Liver (tissue), 8 donors: ENCODE measurements at regions not wholly inside any gene's neighbourhood (a gene's known extent, or its start where the extent isn't known, plus 50 kb on each side); places are given as distances from the start of the nearest gene placed in this dataset.
A peak's percentile ranks its signal among the peaks of the same experiment; 100 is the strongest.

Source experiments
- DNase-seq: peaks from one replicate; pipeline ENCODE4 v3.0.0-alpha.2; 2017; ENCODE audit warnings: low spot score
- H3K27ac ChIP-seq, 2 donors: one replicate each; pipeline ENCODE4 v1.7.0; 2013; ENCODE audit warnings: inconsistent platforms in 2 of 2, low read length in 2 of 2, control low read depth in 1 of 2, low read depth in 1 of 2, mild to moderate bottlenecking in 1 of 2
- H3K27me3 ChIP-seq, 4 donors: one replicate each; pipeline versions ENCODE4 v1.6.1 to v1.7.0; 2013; ENCODE audit warnings: low read length in 3 of 4, inconsistent platforms in 1 of 4, mild to moderate bottlenecking in 1 of 4, moderate library complexity in 1 of 4; ENCODE audit not compliant: control insufficient read depth in 4 of 4, insufficient read depth in 4 of 4
- H3K36me3 ChIP-seq, 4 donors: one replicate each; pipeline versions ENCODE4 v1.6.1 to v1.7.0; 2013; ENCODE audit warnings: low read length in 3 of 4, mild to moderate bottlenecking in 3 of 4, low read depth in 1 of 4, moderate library complexity in 1 of 4; ENCODE audit not compliant: control insufficient read depth in 4 of 4, insufficient read depth in 3 of 4
- H3K4me1 ChIP-seq, 4 donors: one replicate each; pipeline versions ENCODE4 v1.6.1 to v1.7.0; 2013; ENCODE audit warnings: low read length in 3 of 4, mild to moderate bottlenecking in 3 of 4, moderate library complexity in 1 of 4; ENCODE audit not compliant: control insufficient read depth in 4 of 4, insufficient read depth in 4 of 4
- H3K4me3 ChIP-seq, 3 donors: one replicate each; pipeline versions ENCODE4 v1.6.1 to v1.7.0; 2013; ENCODE audit warnings: low read length in 3 of 3, control low read depth in 1 of 3, low read depth in 1 of 3, mild to moderate bottlenecking in 1 of 3
- H3K9ac ChIP-seq, 2 donors: one replicate each; pipeline ENCODE4 v1.7.0; 2013; ENCODE audit warnings: low read length in 2 of 2, mild to moderate bottlenecking in 2 of 2, moderate library complexity in 2 of 2, control low read depth in 1 of 2, low read depth in 1 of 2
- H3K9me3 ChIP-seq, 4 donors: one replicate each; pipeline versions ENCODE4 v1.6.1 to v1.7.0; 2013; ENCODE audit warnings: low read length in 3 of 4; ENCODE audit not compliant: control insufficient read depth in 4 of 4
- ATF3 ChIP-seq: IDR thresholded peaks from 2 replicates; pipeline ENCODE4 v1.6.1; 2016; ENCODE audit warnings: antibody characterized with exemption
- CTCF ChIP-seq: fragments of 150-350 bp; IDR thresholded peaks from 2 replicates; pipeline ENCODE4 v1.5.1; 2017; ENCODE audit warnings: improper control_type of control experiment, low read depth, low read length; ENCODE audit not compliant: missing input control
- EGR1 ChIP-seq, 2 donors: IDR thresholded peaks; 2 replicates each; pipeline ENCODE4 v1.6.1; 2016 to 2018; ENCODE audit warnings: antibody characterized with exemption in 2 of 2, low read depth in 2 of 2
- FOXA1 ChIP-seq: IDR thresholded peaks from 2 replicates; pipeline ENCODE4 v1.6.1; 2016; ENCODE audit warnings: antibody characterized with exemption
- FOXA2 ChIP-seq: IDR thresholded peaks from 2 replicates; pipeline ENCODE4 v1.6.1; 2016; ENCODE audit warnings: antibody characterized with exemption
- GABPA ChIP-seq, 2 donors: IDR thresholded peaks in 1 of 2; conservative IDR thresholded peaks in 1 of 2; 2 replicates each; pipeline ENCODE4 v1.6.1; 2016; ENCODE audit warnings: antibody characterized with exemption in 2 of 2, mild to moderate bottlenecking in 1 of 2, moderate library complexity in 1 of 2
- HNF4A ChIP-seq, 2 donors: conservative IDR thresholded peaks; 2 replicates each; pipeline ENCODE4 v1.6.1; 2016; ENCODE audit warnings: antibody characterized with exemption in 2 of 2, mild to moderate bottlenecking in 2 of 2
- HNF4G ChIP-seq: IDR thresholded peaks from 2 replicates; pipeline ENCODE4 v1.6.1; 2016; ENCODE audit warnings: antibody characterized with exemption
- JUND ChIP-seq, 2 donors: IDR thresholded peaks; 2 replicates each; pipeline ENCODE4 v1.6.1; 2016; ENCODE audit warnings: antibody characterized with exemption in 2 of 2
- MAX ChIP-seq: IDR thresholded peaks from 2 replicates; pipeline ENCODE4 v1.6.1; 2016; ENCODE audit warnings: antibody characterized with exemption
- NR2F2 ChIP-seq: IDR thresholded peaks from 2 replicates; pipeline ENCODE4 v1.6.1; 2016; ENCODE audit warnings: antibody characterized with exemption
- RAD21 ChIP-seq, 2 donors: IDR thresholded peaks; 2 replicates each; pipeline ENCODE4 v1.6.1; 2016; ENCODE audit warnings: antibody characterized with exemption in 2 of 2, mild to moderate bottlenecking in 2 of 2
- REST ChIP-seq: IDR thresholded peaks from 2 replicates; pipeline ENCODE4 v1.6.1; 2016; ENCODE audit warnings: antibody characterized with exemption, mild to moderate bottlenecking
- RXRA ChIP-seq, 2 donors: IDR thresholded peaks; 2 replicates each; pipeline ENCODE4 v1.6.1; 2017 to 2018; ENCODE audit warnings: antibody characterized with exemption in 2 of 2, mild to moderate bottlenecking in 1 of 2
- SP1 ChIP-seq: IDR thresholded peaks from 2 replicates; pipeline ENCODE4 v1.6.1; 2018; ENCODE audit warnings: antibody characterized with exemption, mild to moderate bottlenecking
- TAF1 ChIP-seq: conservative IDR thresholded peaks from 2 replicates; pipeline ENCODE4 v1.6.1; 2016; ENCODE audit warnings: antibody characterized with exemption, mild to moderate bottlenecking
- YY1 ChIP-seq: IDR thresholded peaks from 2 replicates; pipeline ENCODE4 v1.6.1; 2016; ENCODE audit warnings: antibody characterized with exemption, mild to moderate bottlenecking
- ZBTB33 ChIP-seq: IDR thresholded peaks from 2 replicates; pipeline ENCODE4 v1.6.1; 2016; ENCODE audit warnings: antibody characterized with exemption
- WGBS: extraction: QIAGEN DNeasy Blood & Tissue Kit; methylation state at CpG from one replicate; pipeline ENCODE4 v1.1.7; 2013; 5-methylcytosine and 5-hydroxymethylcytosine counted together
- donor health status: healthy.
- donor health status: healthy.
- donor health status: healthy.
- donor health status: healthy.
- donor health status: healthy.

GRCh38 chr6:63509652-63510352, 62.5 kb upstream of the LOC128125822 start:
- DNase-seq, result peak; percentile 46
- H3K4me1 ChIP-seq, result peaks cover 4 to 35% (median 11%) of the 10 kb centered on the region in 4 donors
- TF ChIP-seq GABPA (IDR thresholded peaks at IDR 0.05 in 1 of 2, conservative IDR thresholded peaks at IDR 0.05 in 1 of 2) (no peak), SP1 (peak; percentile 95), REST (peak; percentile 82), EGR1 (IDR thresholded peaks at IDR 0.05; ENCODE audit: low read depth in 2 of 2) (peak in 1 of 2 donors; percentile 62), YY1 (peak; percentile 41), NR2F2 (no peak), JUND (IDR thresholded peaks at IDR 0.05) (peak; percentile 27 to 81), RXRA (IDR thresholded peaks at IDR 0.05) (peak; percentile 87 to 90), FOXA1 (peak; percentile 85), MAX (peak; percentile 64), ZBTB33 (peak; percentile 65), CTCF (no peak), TAF1 (no peak), FOXA2 (peak; percentile 76), HNF4G (peak; percentile 90), ATF3 (peak; percentile 77), HNF4A (conservative IDR thresholded peaks at IDR 0.05) (peak; percentile 97 to 98), RAD21 (IDR thresholded peaks at IDR 0.05) (peak; percentile 55 to 56)
- no peaks in the 10 kb centered on the region for H3K36me3 ChIP-seq
- H3K9me3 ChIP-seq, result no peaks in the 10 kb centered on the region
- H3K27me3 ChIP-seq, result no peaks in the 10 kb centered on the region
- H3K4me3 ChIP-seq, result no peak overlapping the region
- 22% methylated on average over 7 of the region's 7 CpGs for WGBS
- H3K27ac ChIP-seq, result peak overlapping the region; percentile 85 to 99
- H3K9ac ChIP-seq, result peak overlapping the region; percentile 85 to 94
